ENCODE measurements at regions not wholly inside any gene's neighbourhood (a gene's known extent, or its start where the extent isn't known, plus 50 kb on each side); places are given as distances from the start of the nearest gene placed in this dataset.

GRCh38 chr9:134502266-134502791 lies 139.3 kb upstream of the COL5A1 start:
- no peak for DNase-seq (ENCODE audit: low spot score)

- DNase-seq (ENCODE audit: low spot score) = no peak
These were observed 138.8 kb upstream of the COL5A1 start for GRCh38 chr9:134502809-134503211.

- DNase-seq (ENCODE audit: low spot score) = no peak
These were observed 138.1 kb upstream of the COL5A1 start for GRCh38 chr9:134503301-134504105.

GRCh38 chr9:134504106-134504385 lies 137.6 kb upstream of the COL5A1 start:
- no peak for DNase-seq (ENCODE audit: low spot score)

- DNase-seq (ENCODE audit: low spot score) = no peak
These were observed 136.6 kb upstream of the COL5A1 start for GRCh38 chr9:134505032-134505431.

GRCh38 chr9:134509281-134509680 lies 132.3 kb upstream of the COL5A1 start:
- no peak for DNase-seq (ENCODE audit: low spot score)

- DNase-seq (ENCODE audit: low spot score) = no peak
These were observed 131.8 kb upstream of the COL5A1 start for GRCh38 chr9:134509817-134510216.

- no peak for DNase-seq (ENCODE audit: low spot score)
These were observed 127.1 kb upstream of the COL5A1 start for GRCh38 chr9:134514503-134514902.

- no peak for DNase-seq (ENCODE audit: low spot score)
These were observed 126.4 kb upstream of the COL5A1 start for GRCh38 chr9:134515026-134515821.

- no peak for DNase-seq (ENCODE audit: low spot score)
These were observed 125.1 kb upstream of the COL5A1 start for GRCh38 chr9:134516464-134516863.

GRCh38 chr9:134517069-134517680 lies 124.4 kb upstream of the COL5A1 start:
- DNase-seq (ENCODE audit: low spot score) = no peak

- DNase-seq (ENCODE audit: low spot score) = peak; percentile 20
These were observed 123.5 kb upstream of the COL5A1 start for GRCh38 chr9:134518004-134518606.

GRCh38 chr9:134519375-134520070 lies 122.1 kb upstream of the COL5A1 start:
- DNase-seq (ENCODE audit: low spot score) = peak; percentile 23

GRCh38 chr9:134521817-134522501 lies 119.6 kb upstream of the COL5A1 start:
- peak; percentile 22 for DNase-seq (ENCODE audit: low spot score)

GRCh38 chr9:134522502-134522848 lies 119.1 kb upstream of the COL5A1 start:
- DNase-seq (ENCODE audit: low spot score) = no peak

- DNase-seq (ENCODE audit: low spot score) = no peak
These were observed 118.6 kb upstream of the COL5A1 start for GRCh38 chr9:134522976-134523375.

GRCh38 chr9:134525070-134525815 lies 116.4 kb upstream of the COL5A1 start:
- DNase-seq (ENCODE audit: low spot score) = no peak

GRCh38 chr9:134525841-134526583 lies 115.6 kb upstream of the COL5A1 start:
- DNase-seq (ENCODE audit: low spot score) = no peak

- no peak for DNase-seq (ENCODE audit: low spot score)
These were observed 114.8 kb upstream of the COL5A1 start for GRCh38 chr9:134526584-134527477.
